ENCODE measurements at regions not wholly inside any gene's neighbourhood (a gene's known extent, or its start where the extent isn't known, plus 50 kb on each side); places are given as distances from the start of the nearest gene placed in this dataset.

DNA sequence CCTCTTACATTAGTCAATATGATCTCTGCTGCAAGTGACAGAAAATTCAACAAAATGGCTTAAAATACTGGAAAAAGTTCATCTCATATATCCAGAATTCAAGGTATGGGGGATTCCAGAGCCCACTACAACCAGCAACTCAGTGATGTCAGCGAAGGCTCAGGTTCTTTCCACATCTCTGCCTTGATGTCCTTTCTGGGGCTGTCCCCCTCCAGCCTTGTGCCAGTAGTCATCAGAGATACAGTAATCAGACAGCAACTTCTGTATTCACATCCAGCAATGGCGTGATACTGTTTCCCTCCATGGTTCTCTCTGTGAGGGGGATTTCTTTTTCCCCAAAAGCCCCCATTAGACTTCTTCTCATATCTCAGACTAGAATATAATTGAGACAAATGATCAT lies 103.4 kb upstream of the USP47 start:
- Histone ChIP-seq H3K9ac (ENCODE audit: low read length) (no peak overlapping the region), H3K27me3 (ENCODE audit: low read length) (no peaks in the 10 kb centered on the region), H4K20me1 (ENCODE audit: low read length) (no peaks in the 10 kb centered on the region), H3K27ac (ENCODE audit: low read length) (no peak overlapping the region), H3K79me2 (ENCODE audit: low read length) (no peaks in the 10 kb centered on the region), H3K4me1 (ENCODE audit: insufficient read depth, low read length) (no peaks in the 10 kb centered on the region), H3K36me3 (ENCODE audit: low read depth, low read length) (no peaks in the 10 kb centered on the region), H3F3A (ENCODE audit: low read length, unreplicated experiment) (no peaks in the 10 kb centered on the region), H3K4me3 (ENCODE audit: low read length) (no peak overlapping the region), H3K9me2 (replicated peaks; ENCODE audit: low read length) (no peaks in the 10 kb centered on the region), H3K4me2 (ENCODE audit: low read length) (no peak overlapping the region), H2AFZ (ENCODE audit: low read length) (no peak overlapping the region), H3K9me3 (ENCODE audit: low read length) (no peaks in the 10 kb centered on the region)
- intact Hi-C loops (cut with micrococcal nuclease) = no loop called here
- ATAC-seq (no peak), DNase-seq (no peak)
- ChIA-PET CTCF (no interaction called here), POLR2A (ENCODE audit: unreplicated experiment) (no interaction called here)
- no TSS peak for BruUV-seq (replicated peaks)
- no peak for TF ChIP-seq CTCF (conservative IDR thresholded peaks at IDR 0.05; ENCODE audit: low read depth, low read length)

DNA sequence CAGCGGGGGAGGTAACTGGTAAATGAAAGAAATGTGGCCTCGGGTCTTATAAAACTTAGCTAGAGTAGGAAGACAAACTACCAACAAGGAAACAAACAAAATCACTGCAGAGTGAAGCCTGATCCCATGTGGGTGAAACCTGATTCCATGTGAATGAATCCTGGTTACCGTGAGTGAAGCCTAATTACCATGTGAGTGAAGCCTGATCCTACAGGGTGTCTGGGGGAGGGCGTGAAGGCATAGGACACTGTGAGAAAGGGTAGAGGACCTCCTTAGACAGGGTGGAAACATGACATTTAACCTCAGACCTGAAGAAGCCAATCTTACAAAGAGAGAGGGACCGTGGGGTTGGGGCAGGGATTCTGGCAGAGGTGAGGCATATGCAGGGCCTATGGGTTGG lies 106.2 kb upstream of the USP47 start:
- TF ChIP-seq EZH2phosphoT487 (IDR thresholded peaks at IDR 0.05; ENCODE audit: borderline replicate concordance, low read length) (no peak), EZH2 (IDR thresholded peaks at IDR 0.05; ENCODE audit: low read length, unreplicated experiment) (no peak), CTCF (conservative IDR thresholded peaks at IDR 0.05; ENCODE audit: low read depth, low read length) (no peak)
- no peaks in the 10 kb centered on the region for H3K9me3 ChIP-seq (ENCODE audit: low read length)
- no peak overlapping the region for H3K9ac ChIP-seq (ENCODE audit: low read length)
- H3K9me2 ChIP-seq (replicated peaks; ENCODE audit: low read length) = no peaks in the 10 kb centered on the region; the same call in 1 of the 2 replicates
- no peak overlapping the region for H2AFZ ChIP-seq (ENCODE audit: low read length)
- no peak for ATAC-seq
- intact Hi-C loops (cut with micrococcal nuclease) = no loop called here
- no peaks in the 10 kb centered on the region for H3K36me3 ChIP-seq (ENCODE audit: low read depth, low read length)
- H3K4me1 ChIP-seq (ENCODE audit: insufficient read depth, low read length) = peaks cover 10% of the 10 kb centered on the region
- CTCF ChIA-PET = no interaction called here
- H3F3A ChIP-seq (ENCODE audit: low read length, unreplicated experiment) = no peaks in the 10 kb centered on the region
- H3K27me3 ChIP-seq (ENCODE audit: low read length) = no peaks in the 10 kb centered on the region
- BruUV-seq (replicated peaks) = no TSS peak
- H4K20me1 ChIP-seq (ENCODE audit: low read length) = no peaks in the 10 kb centered on the region
- no peak overlapping the region for H3K4me2 ChIP-seq (ENCODE audit: low read length)
- POLR2A ChIA-PET (ENCODE audit: unreplicated experiment) = no interaction called here
- no peak overlapping the region for H3K27ac ChIP-seq (ENCODE audit: low read length)
- no peak for DNase-seq
- H3K4me3 ChIP-seq (ENCODE audit: low read length) = no peak overlapping the region
- no peaks in the 10 kb centered on the region for H3K79me2 ChIP-seq (ENCODE audit: low read length)

GRCh38 chr11:11733246-11733747 lies 108.5 kb upstream of the USP47 start:
- POLR2A ChIA-PET (ENCODE audit: unreplicated experiment) = no interaction called here
- Histone ChIP-seq H3K9me2 (replicated peaks; ENCODE audit: low read length) (no peaks in the 10 kb centered on the region; the same call in 1 of the 2 replicates), H3K4me1 (ENCODE audit: insufficient read depth, low read length) (peaks cover 10% of the 10 kb centered on the region), H2AFZ (ENCODE audit: low read length) (no peak overlapping the region), H3F3A (ENCODE audit: low read length, unreplicated experiment) (no peaks in the 10 kb centered on the region), H3K4me3 (ENCODE audit: low read length) (no peak overlapping the region), H3K4me2 (ENCODE audit: low read length) (no peak overlapping the region), H3K36me3 (ENCODE audit: low read depth, low read length) (no peaks in the 10 kb centered on the region), H3K27me3 (ENCODE audit: low read length) (no peaks in the 10 kb centered on the region), H3K9ac (ENCODE audit: low read length) (no peak overlapping the region), H3K27ac (ENCODE audit: low read length) (no peak overlapping the region), H3K79me2 (ENCODE audit: low read length) (no peaks in the 10 kb centered on the region), H3K9me3 (ENCODE audit: low read length) (no peaks in the 10 kb centered on the region), H4K20me1 (ENCODE audit: low read length) (no peaks in the 10 kb centered on the region)
- intact Hi-C loops (cut with micrococcal nuclease) = loop anchor here (1.0 kb wide), 1 partner anchor 11 kb away; no protein-coding TSS in a partner anchor
- CTCF ChIA-PET = no interaction called here
- BruUV-seq (replicated peaks) = no TSS peak
- TF ChIP-seq EZH2phosphoT487 (IDR thresholded peaks at IDR 0.05; ENCODE audit: borderline replicate concordance, low read length) (no peak), EZH2 (IDR thresholded peaks at IDR 0.05; ENCODE audit: low read length, unreplicated experiment) (no peak), CTCF (conservative IDR thresholded peaks at IDR 0.05; ENCODE audit: low read depth, low read length) (no peak)
- ATAC-seq = no peak
- DNase-seq = peak; percentile 9
